SU-DHL-6 (cell line): ENCODE measurements at regions not wholly inside any gene's neighbourhood (a gene's known extent, or its start where the extent isn't known, plus 50 kb on each side); places are given as distances from the start of the nearest gene placed in this dataset.
"Not testable (repeated sequence)": the region's sequence is repeated elsewhere in the genome, so short reads cannot be mapped to it uniquely, and the experiment has no call there.

ENCODE experiments used
- H2AFZ ChIP-seq: fragments of 200-600 bp; sonication (generic); 2 replicates; pipeline ENCODE4 v1.6.1; 2014; ENCODE audit warnings: low read depth, mild to moderate bottlenecking, moderate library complexity, mixed read lengths, antibody characterized with exemption, low read length; ENCODE audit not compliant: severe bottlenecking
- H3F3A ChIP-seq: fragments of 200-600 bp; shearing (Covaris generic); 2 replicates; pipeline ENCODE4 v1.6.0; 2016; ENCODE audit warnings: antibody characterized with exemption, mild to moderate bottlenecking; ENCODE audit not compliant: insufficient read depth
- H3K27ac ChIP-seq: fragments of 200-600 bp; sonication (generic); 2 replicates; pipeline ENCODE4 v1.5.1; 2016; ENCODE audit warnings: low read depth, mild to moderate bottlenecking, low read length, moderate library complexity, mixed read lengths
- H3K27me3 ChIP-seq: fragments of 200-600 bp; sonication (generic), shearing (Covaris generic); 2 replicates; pipeline ENCODE4 v1.6.0; 2014; ENCODE audit warnings: mild to moderate bottlenecking, low read length
- H3K36me3 ChIP-seq: fragments of 200-600 bp; sonication (generic); 2 replicates; pipeline ENCODE4 v1.6.1; 2014; ENCODE audit warnings: mild to moderate bottlenecking, low read length, mixed read lengths
- H3K4me2 ChIP-seq: fragments of 300-600, 200-600 bp; shearing (Covaris generic), sonication (generic); 2 replicates; pipeline ENCODE4 v1.6.0; 2014; ENCODE audit warnings: low read length, low read depth, mild to moderate bottlenecking; ENCODE audit not compliant: poor library complexity, severe bottlenecking
- H3K4me3 ChIP-seq: fragments of 200-600 bp; sonication (generic); 2 replicates; pipeline ENCODE4 v1.5.1; 2014; ENCODE audit warnings: antibody characterized with exemption, low read length, mild to moderate bottlenecking, mixed read lengths; ENCODE audit not compliant: insufficient read depth, poor library complexity, severe bottlenecking
- H3K79me2 ChIP-seq: fragments of 200-600 bp; sonication (generic); 2 replicates; pipeline ENCODE4 v1.6.1; 2014; ENCODE audit warnings: mild to moderate bottlenecking, low read length, moderate library complexity; ENCODE audit not compliant: insufficient read depth
- H3K9ac ChIP-seq: fragments of 200-600 bp; sonication (generic); 2 replicates; pipeline ENCODE4 v1.7.0; 2014; ENCODE audit warnings: mild to moderate bottlenecking, low read length
- H3K9me2 ChIP-seq: fragments of 200-600 bp; sonication (generic); replicated peaks from 2 replicates; pipeline ENCODE4 v1.6.1; 2014; ENCODE audit warnings: low read length; ENCODE audit not compliant: insufficient read depth
- H3K9me3 ChIP-seq: fragments of 200-600 bp; sonication (generic); 2 replicates; pipeline ENCODE4 v1.6.1; 2014; ENCODE audit warnings: low read length, mixed read lengths; ENCODE audit not compliant: insufficient read depth
- H4K20me1 ChIP-seq: fragments of 200-600 bp; sonication (generic); 2 replicates; pipeline ENCODE4 v1.6.1; 2014; ENCODE audit warnings: low read depth, mild to moderate bottlenecking, antibody characterized with exemption, low read length, moderate library complexity, mixed read lengths
- CTCF ChIP-seq: fragments of 200-600 bp; sonication (generic); IDR thresholded peaks from one replicate; pipeline ENCODE4 v1.5.1; 2017; ENCODE audit warnings: antibody characterized with exemption, mild to moderate bottlenecking, low read length, moderate library complexity; ENCODE audit not compliant: insufficient read depth, poor library complexity, severe bottlenecking
- EZH2phosphoT487 ChIP-seq: fragments of 200-600 bp; sonication (generic), shearing (Covaris generic); conservative IDR thresholded peaks from 2 replicates; pipeline ENCODE4 v1.6.1; 2018; ENCODE audit warnings: mild to moderate bottlenecking, antibody characterized with exemption, low read length, moderate library complexity, mixed read lengths

GRCh38 chr11:82185925-82186324, 547.7 kb downstream of the FAM181B start:
- H3K36me3 ChIP-seq = no peaks in the 10 kb centered on the region
- H3K9me3 ChIP-seq = no peaks in the 10 kb centered on the region
- no peaks in the 10 kb centered on the region for H3F3A ChIP-seq
- H3K27me3 ChIP-seq = no peaks in the 10 kb centered on the region
- no peaks in the 10 kb centered on the region for H4K20me1 ChIP-seq
- no peaks in the 10 kb centered on the region for H3K79me2 ChIP-seq
- no peaks in the 10 kb centered on the region for H3K9me2 ChIP-seq
- no peak for TF ChIP-seq EZH2phosphoT487
- TF ChIP-seq CTCF = no peak
- no peak overlapping the region for H3K9ac ChIP-seq
- no peak overlapping the region for H3K4me3 ChIP-seq
- no peak overlapping the region for H2AFZ ChIP-seq
- H3K4me2 ChIP-seq = no peak overlapping the region
- no peak overlapping the region for H3K27ac ChIP-seq

GRCh38 chr11:82184966-82185365, 548.7 kb downstream of the FAM181B start:
- Histone ChIP-seq H3K27me3 (no peaks in the 10 kb centered on the region), H4K20me1 (no peaks in the 10 kb centered on the region), H2AFZ (no peak overlapping the region), H3K36me3 (no peaks in the 10 kb centered on the region), H3K4me2 (no peak overlapping the region), H3K9me2 (no peaks in the 10 kb centered on the region), H3F3A (no peaks in the 10 kb centered on the region), H3K4me3 (no peak overlapping the region), H3K9ac (no peak overlapping the region), H3K79me2 (no peaks in the 10 kb centered on the region), H3K9me3 (no peaks in the 10 kb centered on the region), H3K27ac (no peak overlapping the region)
- TF ChIP-seq EZH2phosphoT487 = no peak
- TF ChIP-seq CTCF = no peak

GRCh38 chr11:82183346-82183745, 550.3 kb downstream of the FAM181B start:
- no peaks in the 10 kb centered on the region for H3K36me3 ChIP-seq
- no peaks in the 10 kb centered on the region for H3K9me3 ChIP-seq
- H3K4me2 ChIP-seq = no peak overlapping the region
- no peak overlapping the region for H2AFZ ChIP-seq
- H3K9ac ChIP-seq = no peak overlapping the region
- H4K20me1 ChIP-seq = no peaks in the 10 kb centered on the region
- no peak overlapping the region for H3K4me3 ChIP-seq
- no peaks in the 10 kb centered on the region for H3F3A ChIP-seq
- TF ChIP-seq CTCF (no peak), EZH2phosphoT487 (no peak)
- no peaks in the 10 kb centered on the region for H3K9me2 ChIP-seq
- H3K79me2 ChIP-seq = no peaks in the 10 kb centered on the region
- no peaks in the 10 kb centered on the region for H3K27me3 ChIP-seq
- no peak overlapping the region for H3K27ac ChIP-seq

GRCh38 chr11:82182697-82183096, 551.0 kb downstream of the FAM181B start:
- H3F3A ChIP-seq, H3K27me3 ChIP-seq, H2AFZ ChIP-seq, H3K4me2 ChIP-seq, H3K9me2 ChIP-seq, H3K27ac ChIP-seq, H3K79me2 ChIP-seq, H3K36me3 ChIP-seq, H3K9ac ChIP-seq, H4K20me1 ChIP-seq, H3K9me3 ChIP-seq, H3K4me3 ChIP-seq: not testable (repeated sequence)

GRCh38 chr11:82181796-82182195, 551.9 kb downstream of the FAM181B start:
- H3K4me2 ChIP-seq, H3K4me3 ChIP-seq, H3K36me3 ChIP-seq, H3K9me3 ChIP-seq, H2AFZ ChIP-seq, H3K9me2 ChIP-seq, H3F3A ChIP-seq, H3K79me2 ChIP-seq, H3K27me3 ChIP-seq, H4K20me1 ChIP-seq, H3K27ac ChIP-seq, H3K9ac ChIP-seq: not testable (repeated sequence)
